Gastroesophageal sphincter (tissue), 4 donors: ENCODE measurements at regions not wholly inside any gene's neighbourhood (a gene's known extent, or its start where the extent isn't known, plus 50 kb on each side); places are given as distances from the start of the nearest gene placed in this dataset.
"Not testable (repeated sequence)": the region's sequence is repeated elsewhere in the genome, so short reads cannot be mapped to it uniquely, and the experiment has no call there.

Experiments
- ATAC-seq: fragments of 150-250 bp; one replicate; pipeline ENCODE4 v1.9.1; 2016; ENCODE audit warnings: mild to moderate bottlenecking, moderate library complexity
- H3K27ac ChIP-seq, 4 donors: fragments of 200-600 bp; sonication (generic) in 3 of 4; 1 replicate in 3 of 4; 2 replicates in 1 of 4; pipeline ENCODE4 v1.5.1; 2016 to 2019
- H3K27me3 ChIP-seq: fragments of 200-600 bp; sonication (generic); one replicate; pipeline ENCODE4 v1.5.1; 2019
- H3K36me3 ChIP-seq, 2 donors: fragments of 200-600 bp; sonication (generic); one replicate each; pipeline ENCODE4 v1.5.1; 2019; ENCODE audit warnings: control low read depth in 1 of 2
- H3K4me1 ChIP-seq, 3 donors: fragments of 200-600 bp; sonication (generic); 1 replicate in 2 of 3; 2 replicates in 1 of 3; pipeline ENCODE4 v1.5.1; 2016 to 2019; ENCODE audit warnings: control low read depth in 2 of 3
- H3K4me3 ChIP-seq, 2 donors: fragments of 200-600 bp; sonication (generic); one replicate each; pipeline ENCODE4 v1.5.1; 2019; ENCODE audit warnings: mild to moderate bottlenecking in 1 of 2, moderate library complexity in 1 of 2
- H3K9me3 ChIP-seq, 3 donors: fragments of 200-600 bp; sonication (generic); one replicate each; pipeline ENCODE4 v1.5.1; 2017 to 2019; ENCODE audit warnings: control low read depth in 2 of 3
- EP300 ChIP-seq: sonication (generic); formaldehyde crosslinking; IDR thresholded peaks from one replicate; pipeline ENCODE4 v1.6.1; 2017; ENCODE audit warnings: antibody characterized with exemption, mild to moderate bottlenecking
- POLR2A ChIP-seq, 2 donors: fragments of 450-650 bp; IDR thresholded peaks; one replicate each; pipeline ENCODE4 v1.6.1; 2017; ENCODE audit warnings: antibody characterized with exemption in 2 of 2, mild to moderate bottlenecking in 2 of 2, moderate library complexity in 1 of 2
- POLR2AphosphoS5 ChIP-seq: sonication (generic); formaldehyde crosslinking; IDR thresholded peaks from one replicate; pipeline ENCODE4 v1.6.1; 2017; ENCODE audit warnings: antibody characterized with exemption
- WGBS, 2 donors: methylation state at CpG; one replicate each; pipeline ENCODE4 v1.1.5; 2018; ENCODE audit warnings: low coverage in 1 of 2; 5-methylcytosine and 5-hydroxymethylcytosine counted together
- TF ChIP-seq, protein P1 (sequence below), 4 experiments: fragments of 200-600 bp in 2 of 4; fragments of 450-650 bp in 2 of 4; sonication (generic) in 1 of 4; IDR thresholded peaks; one replicate each; pipeline ENCODE4 v1.5.1; 2017 to 2019; ENCODE audit warnings: antibody characterized with exemption in 4 of 4, mild to moderate bottlenecking in 2 of 4, moderate library complexity in 2 of 4

DNA sequence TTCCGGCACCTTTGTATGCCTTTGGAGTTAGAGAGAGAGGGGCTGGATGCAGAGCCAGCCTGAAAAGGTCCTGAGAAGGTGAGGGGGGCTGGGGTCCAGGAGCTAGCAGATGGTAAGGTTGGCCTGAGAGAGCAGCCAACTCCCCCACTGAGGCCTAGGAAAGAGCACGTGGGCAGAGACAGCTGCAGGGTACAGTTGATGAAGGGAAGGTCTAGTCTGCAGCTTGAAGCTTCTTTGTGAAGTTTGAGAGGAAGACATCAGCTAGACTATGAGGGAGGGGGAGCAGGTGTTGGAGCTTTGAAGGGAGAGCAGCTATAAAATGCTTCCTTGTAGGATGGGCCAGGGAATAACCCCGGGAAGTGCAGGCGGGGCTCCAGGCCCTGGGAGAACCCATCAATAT is 289.3 kb upstream of the AMIGO2 start:
- no peak for ATAC-seq
- TF ChIP-seq EP300 (no peak), POLR2A (IDR thresholded peaks at IDR 0.05) (no peak), POLR2AphosphoS5 (no peak)
- TF ChIP-seq, protein P1, sequence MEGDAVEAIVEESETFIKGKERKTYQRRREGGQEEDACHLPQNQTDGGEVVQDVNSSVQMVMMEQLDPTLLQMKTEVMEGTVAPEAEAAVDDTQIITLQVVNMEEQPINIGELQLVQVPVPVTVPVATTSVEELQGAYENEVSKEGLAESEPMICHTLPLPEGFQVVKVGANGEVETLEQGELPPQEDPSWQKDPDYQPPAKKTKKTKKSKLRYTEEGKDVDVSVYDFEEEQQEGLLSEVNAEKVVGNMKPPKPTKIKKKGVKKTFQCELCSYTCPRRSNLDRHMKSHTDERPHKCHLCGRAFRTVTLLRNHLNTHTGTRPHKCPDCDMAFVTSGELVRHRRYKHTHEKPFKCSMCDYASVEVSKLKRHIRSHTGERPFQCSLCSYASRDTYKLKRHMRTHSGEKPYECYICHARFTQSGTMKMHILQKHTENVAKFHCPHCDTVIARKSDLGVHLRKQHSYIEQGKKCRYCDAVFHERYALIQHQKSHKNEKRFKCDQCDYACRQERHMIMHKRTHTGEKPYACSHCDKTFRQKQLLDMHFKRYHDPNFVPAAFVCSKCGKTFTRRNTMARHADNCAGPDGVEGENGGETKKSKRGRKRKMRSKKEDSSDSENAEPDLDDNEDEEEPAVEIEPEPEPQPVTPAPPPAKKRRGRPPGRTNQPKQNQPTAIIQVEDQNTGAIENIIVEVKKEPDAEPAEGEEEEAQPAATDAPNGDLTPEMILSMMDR (IDR thresholded peaks at IDR 0.05), result no peak

GRCh38 chr12:47367912-47368537 is 288.3 kb upstream of the AMIGO2 start:
- Histone ChIP-seq H3K9me3 (no peaks in the 10 kb centered on the region), H3K4me1 (no peaks in the 10 kb centered on the region), H3K4me3 (no peak overlapping the region), H3K27me3 (no peaks in the 10 kb centered on the region), H3K27ac (no peak overlapping the region), H3K36me3 (no peaks in the 10 kb centered on the region)
- 76 to 86% methylated on average over 6 of the region's 6 CpGs for WGBS, 2 donors
- ATAC-seq, result no peak
- TF ChIP-seq EP300, result no peak
- TF ChIP-seq, protein P1 (IDR thresholded peaks at IDR 0.05), result no peak
- TF ChIP-seq POLR2A (IDR thresholded peaks at IDR 0.05), result no peak
- TF ChIP-seq POLR2AphosphoS5, result no peak

More for the DNA sequence above, 289.3 kb upstream of the AMIGO2 start:
- Histone ChIP-seq H3K27me3 (no peaks in the 10 kb centered on the region), H3K36me3 (no peaks in the 10 kb centered on the region), H3K4me3 (no peak overlapping the region), H3K9me3 (no peaks in the 10 kb centered on the region), H3K27ac (no peak overlapping the region), H3K4me1 (no peaks in the 10 kb centered on the region)
- 81% methylated on average over 3 of the region's 4 CpGs; no CpG with 5 or more reads in 1 of the 2 donors for WGBS, 2 donors

GRCh38 chr12:47366579-47366978 is 286.8 kb upstream of the AMIGO2 start:
- WGBS, 2 donors, result 95 to 100% methylated on average over 1 to 2 of the region's 2 CpGs
- H3K36me3 ChIP-seq, result no peaks in the 10 kb centered on the region
- H3K9me3 ChIP-seq, result no peaks in the 10 kb centered on the region
- TF ChIP-seq EP300 (no peak), POLR2AphosphoS5 (no peak)
- TF ChIP-seq, protein P1 (IDR thresholded peaks at IDR 0.05), result no peak
- H3K4me3 ChIP-seq, result no peak overlapping the region
- no peak overlapping the region for H3K27ac ChIP-seq
- no peak for ATAC-seq
- no peaks in the 10 kb centered on the region for H3K27me3 ChIP-seq
- no peaks in the 10 kb centered on the region for H3K4me1 ChIP-seq

DNA sequence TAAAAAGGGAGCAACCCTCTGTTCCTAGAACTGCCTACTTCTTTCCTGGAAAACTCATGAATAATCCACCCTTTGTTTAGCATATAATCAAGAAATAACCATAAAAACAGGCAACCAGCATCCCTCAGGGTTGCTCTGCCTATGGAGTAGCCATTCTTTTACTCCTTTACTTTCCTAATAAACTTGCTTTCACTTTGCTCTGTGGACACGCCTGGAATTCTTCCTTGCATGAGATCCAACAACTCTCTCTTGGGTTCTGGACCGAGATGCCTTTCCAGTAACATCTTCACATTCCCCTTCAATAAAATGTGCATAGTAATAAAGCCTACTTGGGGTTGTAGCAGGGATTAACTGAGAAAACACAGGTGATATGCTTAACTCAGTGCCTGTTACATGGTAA is 286.4 kb upstream of the AMIGO2 start:
- ATAC-seq, result no peak
- H3K27me3 ChIP-seq, result no peaks in the 10 kb centered on the region
- no peaks in the 10 kb centered on the region for H3K36me3 ChIP-seq
- no peak overlapping the region for H3K4me3 ChIP-seq
- H3K9me3 ChIP-seq, result no peaks in the 10 kb centered on the region
- TF ChIP-seq EP300 (no peak), POLR2A (IDR thresholded peaks at IDR 0.05) (no peak), POLR2AphosphoS5 (no peak)
- TF ChIP-seq, protein P1 (IDR thresholded peaks at IDR 0.05), result no peak
- no peak overlapping the region for H3K27ac ChIP-seq
- H3K4me1 ChIP-seq, result no peaks in the 10 kb centered on the region
- WGBS, 2 donors, result 52 to 55% methylated on average over 2 of the region's 2 CpGs

GRCh38 chr12:47365443-47366076 is 285.8 kb upstream of the AMIGO2 start:
- H3K36me3 ChIP-seq, H3K27ac ChIP-seq: not testable (repeated sequence)
- 77% methylated on average over 3 to 5 of the region's 7 CpGs for WGBS, 2 donors

More at GRCh38 chr12:47365443-47366076, 285.8 kb upstream of the AMIGO2 start:
- not testable (repeated sequence) for H3K4me3 ChIP-seq, H3K4me1 ChIP-seq, H3K27me3 ChIP-seq, ATAC-seq, H3K9me3 ChIP-seq
